IPS-NIHi7 (cell line): ENCODE measurements at regions not wholly inside any gene's neighbourhood (a gene's known extent, or its start where the extent isn't known, plus 50 kb on each side); places are given as distances from the start of the nearest gene placed in this dataset.
A peak's percentile ranks its signal among the peaks of the same experiment; 100 is the strongest.
"Not testable (repeated sequence)": the region's sequence is repeated elsewhere in the genome, so short reads cannot be mapped to it uniquely, and the experiment has no call there.

ENCODE experiments used
- DNase-seq: peaks from one replicate; pipeline ENCODE4 v3.0.0; 2012; ENCODE audit warnings: mixed read lengths; ENCODE audit errors: extremely low spot score

DNA sequence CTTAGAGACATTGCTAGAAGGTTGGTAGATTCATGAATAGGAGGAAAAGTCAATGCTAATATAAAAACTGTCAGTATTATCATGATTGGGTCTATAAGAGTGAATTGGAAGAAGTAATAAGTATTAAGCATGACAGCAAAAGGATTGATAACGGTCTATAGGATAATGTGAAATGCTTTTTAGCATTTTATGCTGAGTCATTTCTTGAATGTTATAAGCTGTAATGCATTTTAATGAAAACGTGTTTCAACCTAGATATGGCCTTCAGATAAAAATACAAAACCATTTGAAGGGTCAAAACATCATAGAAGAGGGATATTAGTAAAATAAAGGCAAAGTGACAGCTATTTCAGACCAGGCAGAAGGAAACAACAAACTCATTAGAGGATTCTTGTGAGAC, 353.5 kb downstream of the SH2D1A start:
- DNase-seq = no peak

DNA sequence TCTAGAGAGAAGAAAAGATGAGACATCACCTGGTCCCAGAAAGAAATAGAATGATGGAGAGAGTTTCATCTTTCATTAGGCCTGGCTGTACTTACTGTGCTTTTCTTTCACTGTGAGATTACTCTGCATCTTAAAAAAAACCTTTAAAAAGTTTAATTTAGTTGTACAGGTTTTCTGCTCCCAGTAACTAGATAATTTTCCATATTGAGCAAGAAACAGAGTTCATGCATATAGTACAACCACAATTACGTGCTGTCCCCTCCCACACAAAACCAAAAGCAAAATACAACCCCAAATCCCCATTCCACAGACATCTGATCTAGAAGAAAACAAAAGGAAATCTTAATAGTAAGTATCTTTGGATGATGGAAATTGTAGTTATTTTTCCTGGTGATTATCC, 371.2 kb downstream of the SH2D1A start:
- no peak for DNase-seq

DNA sequence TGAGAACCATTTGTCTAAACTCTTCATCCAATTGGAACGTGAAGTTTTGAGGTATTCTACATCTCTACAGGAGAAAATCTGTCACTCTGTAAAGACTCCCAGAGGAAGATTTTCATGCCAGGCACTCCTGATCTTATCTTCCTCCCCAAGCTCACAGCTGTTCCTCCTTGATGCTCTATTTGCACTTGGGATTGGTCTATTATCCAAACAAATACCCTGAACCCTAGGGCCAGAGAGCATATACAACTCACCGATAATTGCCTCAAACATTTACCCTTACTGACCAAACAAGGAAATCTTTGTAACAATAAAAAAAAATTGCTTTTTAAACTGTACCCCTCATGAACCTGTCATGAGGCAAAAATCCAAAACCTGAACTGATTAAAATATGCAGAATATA, 372.7 kb downstream of the SH2D1A start:
- DNase-seq = no peak

DNA sequence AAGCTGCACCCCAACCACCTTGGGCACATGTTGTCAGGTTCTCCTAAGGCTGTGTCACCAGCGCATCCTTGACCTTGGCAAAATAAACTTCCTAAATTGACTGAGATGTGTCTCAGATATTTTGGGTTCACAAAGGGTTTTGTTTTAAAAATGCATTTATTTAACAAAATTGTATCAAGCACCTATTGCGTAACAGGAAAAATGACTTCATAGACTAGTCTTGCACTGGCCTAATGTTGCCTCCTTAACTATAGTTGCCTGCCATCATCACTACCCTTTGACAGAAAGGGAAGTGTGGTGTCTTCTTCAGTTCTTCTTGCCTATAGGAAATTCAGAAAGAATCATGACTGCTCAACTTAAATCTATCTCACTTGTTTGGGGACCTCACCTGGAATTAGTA, 374.2 kb downstream of the SH2D1A start:
- DNase-seq = no peak

DNA sequence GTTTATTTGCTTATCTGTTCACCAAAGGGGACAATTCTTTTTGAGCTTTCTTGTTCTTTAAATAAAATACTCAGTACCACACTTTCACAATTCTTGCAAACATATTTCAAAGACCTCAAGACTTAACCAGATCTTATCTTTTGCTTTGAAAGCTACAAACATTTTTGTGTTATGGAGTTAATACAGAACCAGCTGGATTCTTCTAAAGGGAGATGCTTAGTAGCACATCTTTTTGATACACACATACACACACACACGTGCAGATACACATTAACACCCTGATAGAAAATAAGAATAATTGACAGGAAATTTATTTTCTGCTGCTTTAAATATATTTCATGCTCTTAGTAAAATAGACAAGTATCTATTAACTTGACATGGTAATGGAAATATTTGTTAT, 379.1 kb downstream of the SH2D1A start:
- DNase-seq = no peak

DNA sequence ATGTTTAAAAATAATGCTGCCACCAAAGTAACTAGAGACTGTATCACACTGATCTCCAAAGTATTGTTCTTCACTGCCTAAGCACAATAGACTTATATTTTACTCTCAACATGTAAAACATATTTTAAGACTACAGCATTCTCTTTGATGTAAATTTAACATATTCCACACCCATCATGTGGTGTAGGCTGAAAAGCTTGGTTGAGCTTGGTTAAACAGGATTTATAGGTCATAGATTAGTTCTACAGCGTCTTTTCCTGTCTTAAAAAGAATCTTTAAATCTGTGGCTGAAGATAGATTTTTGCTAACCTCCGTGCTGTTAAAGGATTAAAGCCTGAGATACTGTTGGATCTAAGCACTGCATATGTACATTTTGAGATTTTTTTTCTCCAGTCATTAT, 379.9 kb downstream of the SH2D1A start:
- no peak for DNase-seq

DNA sequence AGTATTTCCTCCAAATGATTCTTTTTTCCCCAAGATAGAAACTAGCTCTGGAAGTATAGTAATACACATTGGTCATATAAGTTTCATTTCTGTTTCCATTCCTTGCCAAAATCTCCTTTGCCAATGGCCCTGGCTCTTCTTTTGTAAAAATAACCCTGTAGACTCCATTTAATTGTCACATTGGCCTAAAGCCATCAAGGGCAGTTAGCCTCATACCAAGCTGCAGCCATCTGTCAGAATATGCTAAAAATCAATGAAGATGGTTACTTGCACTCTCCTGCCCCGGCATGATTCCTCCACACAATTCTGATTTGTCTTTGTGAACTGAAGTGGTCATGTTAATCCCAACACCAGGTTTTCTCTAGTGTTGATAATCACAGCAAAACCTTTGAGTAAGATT, 380.5 kb downstream of the SH2D1A start:
- no peak for DNase-seq

DNA sequence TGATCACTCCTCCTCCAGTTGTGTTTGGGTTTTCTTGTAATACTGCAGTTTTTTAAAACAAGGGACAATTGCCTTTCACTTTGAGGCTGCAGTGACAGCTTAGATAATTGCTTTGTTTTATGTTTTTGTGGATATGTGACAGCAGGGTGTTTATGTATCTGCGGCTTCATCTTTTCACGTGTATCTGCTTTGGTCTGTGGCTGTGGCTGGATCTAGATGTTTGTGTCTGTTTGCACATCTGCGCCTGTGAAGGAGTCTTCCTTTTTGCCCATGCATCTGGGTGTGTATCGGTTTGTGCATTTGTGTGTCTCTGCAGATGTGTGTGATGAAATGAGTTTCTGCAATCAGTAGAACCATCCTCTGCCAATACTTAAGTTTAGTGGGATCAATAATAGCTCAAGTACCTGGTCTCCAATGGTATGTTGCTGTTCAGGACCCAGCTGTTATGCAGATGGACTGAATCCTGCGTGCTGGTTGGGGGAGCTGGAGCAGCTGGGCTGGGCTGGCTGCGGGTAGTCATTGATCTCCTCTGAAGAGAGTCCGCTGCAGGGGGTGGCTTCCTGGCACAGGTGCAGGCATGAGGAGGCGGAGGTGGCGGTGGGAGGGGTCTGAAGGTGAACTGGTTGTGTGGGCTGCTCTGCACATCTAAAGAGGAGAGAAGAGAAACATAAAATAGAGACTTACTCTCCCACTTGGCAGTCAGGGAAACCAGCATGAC, 390.3 kb downstream of the SH2D1A start:
- DNase-seq = peak; percentile 80

DNA sequence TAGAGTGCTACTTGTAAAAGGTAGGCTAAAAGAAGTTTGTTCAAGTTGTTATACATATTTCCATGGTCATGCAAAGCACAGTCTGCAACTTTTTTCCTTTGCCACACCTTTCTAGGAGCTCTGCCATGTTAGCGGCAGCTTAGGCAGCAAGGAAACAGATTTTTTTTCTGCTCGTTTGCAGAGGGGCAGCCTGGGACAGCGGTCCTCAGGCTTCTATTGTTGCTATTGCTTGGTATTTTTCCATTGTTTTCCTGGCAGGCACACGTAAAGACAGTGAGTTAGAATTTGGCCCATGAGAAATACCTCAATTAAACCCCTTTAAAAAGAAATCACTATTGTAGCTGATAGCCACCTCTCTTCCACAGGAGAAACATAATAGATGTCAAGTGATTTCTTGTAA, 391.4 kb downstream of the SH2D1A start:
- DNase-seq = no peak

DNA sequence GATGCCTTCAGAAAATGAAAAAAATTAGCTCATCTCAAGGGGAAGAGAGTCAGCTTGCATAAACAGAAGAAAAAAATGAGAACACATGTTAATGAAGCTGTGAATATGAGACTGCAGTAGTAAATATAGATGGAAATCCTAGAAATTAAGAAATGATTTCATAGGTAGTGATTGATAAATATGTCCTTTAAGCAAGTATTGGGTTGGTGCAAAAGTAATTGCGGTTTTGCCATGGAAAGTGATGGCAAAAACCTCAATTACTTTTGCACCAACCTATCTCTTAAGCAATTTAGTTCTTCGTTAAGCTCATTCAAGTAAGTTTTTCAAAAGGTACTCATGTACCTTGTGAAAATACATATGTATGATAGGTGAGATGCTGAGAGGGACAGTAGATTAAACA, 400.9 kb downstream of the SH2D1A start:
- DNase-seq = no peak

DNA sequence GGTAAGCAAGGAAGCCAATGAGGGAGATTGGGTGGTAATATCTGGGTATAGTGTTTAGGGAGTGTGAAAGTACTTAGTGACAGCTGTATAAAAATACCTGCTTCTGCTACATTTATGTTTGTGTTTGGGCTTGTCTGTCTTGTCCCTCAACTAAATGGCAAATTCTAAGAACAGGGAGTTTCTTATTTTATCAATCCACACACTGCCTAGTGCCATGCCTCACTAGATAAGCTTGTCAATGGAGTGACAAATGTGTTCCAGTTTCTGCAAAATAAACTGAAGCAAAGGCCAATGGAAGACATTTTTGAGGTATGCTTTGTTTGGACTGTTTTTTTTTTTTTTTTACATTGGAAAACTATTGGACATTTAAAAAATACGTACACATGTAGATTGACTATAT, 418.0 kb downstream of the SH2D1A start:
- DNase-seq = no peak

DNA sequence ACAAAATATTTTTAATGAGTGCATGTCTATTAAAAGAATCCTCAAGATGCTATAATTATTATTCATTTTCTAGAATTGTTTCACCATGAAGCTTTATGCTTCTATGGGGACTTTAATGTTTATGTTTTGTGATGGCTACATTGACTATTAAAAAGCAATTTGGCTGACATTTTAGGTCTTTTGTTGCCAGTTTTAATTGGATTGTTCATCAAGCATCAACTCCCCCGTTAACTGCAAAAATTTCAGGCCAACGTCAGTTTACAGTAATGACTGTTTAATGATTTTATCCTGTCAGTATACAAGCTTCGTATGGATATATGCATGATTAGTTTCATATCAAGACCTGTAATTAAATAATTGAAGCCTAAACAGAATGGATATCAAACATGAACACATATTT, 422.8 kb downstream of the SH2D1A start:
- no peak for DNase-seq

DNA sequence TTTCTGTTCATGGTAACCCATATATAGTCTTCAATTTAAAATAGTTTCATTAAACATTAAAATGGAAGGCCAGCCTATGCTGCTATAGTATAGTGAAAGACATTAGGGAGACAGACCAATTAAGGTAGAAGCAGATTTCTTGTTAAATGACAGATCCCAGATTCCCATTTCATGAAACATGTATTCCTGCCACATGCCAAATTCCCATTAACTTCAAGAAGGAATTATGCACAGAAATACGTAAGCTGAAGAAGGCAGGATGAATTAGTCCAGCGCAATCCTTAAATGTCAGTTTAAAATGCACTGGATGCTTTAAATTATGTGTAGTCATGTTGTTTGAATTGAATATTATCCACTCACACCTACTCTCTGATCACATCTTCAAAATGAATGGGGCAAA, 424.9 kb downstream of the SH2D1A start:
- DNase-seq = no peak

DNA sequence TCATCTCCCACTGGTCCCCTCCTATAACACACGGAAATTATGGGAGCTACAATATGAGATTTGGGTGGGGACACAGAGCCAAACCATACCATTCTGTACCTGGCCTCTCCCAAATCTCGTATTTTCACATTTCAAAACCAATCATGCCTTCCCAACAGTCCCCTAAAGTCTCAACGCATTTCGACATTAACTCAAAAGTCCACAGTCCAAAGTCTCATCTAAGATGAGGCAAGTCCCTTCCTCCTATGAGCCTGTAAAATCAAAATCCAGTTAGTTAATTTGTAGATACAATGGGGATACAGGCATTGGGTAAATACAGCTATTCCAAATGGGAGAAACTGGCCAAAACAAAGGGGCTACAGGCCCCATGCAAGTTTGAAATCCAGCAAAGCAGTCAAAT, 441.9 kb downstream of the SH2D1A start:
- DNase-seq = not testable (repeated sequence)

DNA sequence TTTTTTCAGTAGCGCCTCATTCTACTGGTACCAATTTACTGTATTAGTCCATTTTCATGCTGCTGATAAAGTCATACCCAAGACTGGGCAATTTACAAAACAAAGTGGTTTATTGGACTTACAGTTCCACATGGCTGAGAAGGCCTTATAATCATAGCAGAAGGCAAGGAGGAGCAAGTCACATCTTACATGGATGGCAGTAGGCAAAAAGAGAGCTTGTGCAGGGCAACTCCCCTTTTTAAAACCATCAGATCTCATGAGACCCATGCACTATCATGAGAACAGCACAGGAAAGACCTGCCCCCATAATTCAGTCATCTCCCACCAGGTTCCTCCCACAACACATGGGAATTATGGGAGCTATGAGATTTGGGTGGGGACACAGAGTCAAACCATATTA, 443.5 kb downstream of the SH2D1A start:
- not testable (repeated sequence) for DNase-seq

DNA sequence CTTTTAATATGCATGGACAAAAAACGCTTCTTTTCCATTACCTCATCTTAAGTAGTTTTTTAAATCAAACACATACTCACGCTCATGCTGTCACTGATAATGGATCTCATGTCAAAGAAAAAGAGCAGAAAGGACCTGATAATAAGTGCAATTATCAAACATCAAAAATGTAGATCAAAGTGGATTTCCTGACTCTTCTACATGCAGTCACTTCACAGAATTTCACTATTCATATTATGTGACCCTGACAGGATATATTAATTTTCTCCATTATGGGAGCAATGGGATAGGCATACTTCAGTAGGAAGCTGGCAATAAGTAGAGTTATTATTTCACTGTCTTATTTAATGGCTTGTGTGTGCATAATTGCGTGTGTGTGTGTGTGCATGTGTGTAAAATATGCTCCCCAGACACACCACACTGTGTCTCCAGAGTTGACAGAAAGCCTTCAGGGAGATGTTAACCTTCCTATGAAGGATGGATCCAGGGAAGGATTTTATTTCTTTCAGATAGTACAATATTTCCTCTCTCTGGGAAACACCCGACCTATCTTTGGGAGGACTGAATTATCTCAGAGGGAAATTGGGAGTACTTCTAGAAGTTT, 445.2 kb downstream of the SH2D1A start:
- DNase-seq = no peak

DNA sequence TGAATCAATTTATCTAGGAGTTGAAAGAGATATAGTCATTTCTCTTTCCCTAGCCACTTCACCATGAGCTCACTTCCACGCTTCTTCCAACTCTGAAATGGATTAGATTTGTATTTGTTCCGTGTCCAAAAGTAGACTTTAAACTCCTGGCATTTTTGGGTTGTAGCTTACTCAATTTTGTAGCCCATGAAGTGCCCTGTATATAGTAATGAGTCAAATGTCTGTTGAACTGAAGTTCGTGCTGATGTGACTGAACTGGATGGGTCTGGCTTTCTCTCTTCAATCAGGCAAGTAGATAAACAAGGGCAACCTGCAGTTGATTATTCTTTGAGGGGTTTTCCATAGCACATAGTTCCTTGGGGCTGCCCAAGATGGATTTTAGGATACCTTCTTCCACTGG, 450.6 kb downstream of the SH2D1A start:
- no peak for DNase-seq

DNA sequence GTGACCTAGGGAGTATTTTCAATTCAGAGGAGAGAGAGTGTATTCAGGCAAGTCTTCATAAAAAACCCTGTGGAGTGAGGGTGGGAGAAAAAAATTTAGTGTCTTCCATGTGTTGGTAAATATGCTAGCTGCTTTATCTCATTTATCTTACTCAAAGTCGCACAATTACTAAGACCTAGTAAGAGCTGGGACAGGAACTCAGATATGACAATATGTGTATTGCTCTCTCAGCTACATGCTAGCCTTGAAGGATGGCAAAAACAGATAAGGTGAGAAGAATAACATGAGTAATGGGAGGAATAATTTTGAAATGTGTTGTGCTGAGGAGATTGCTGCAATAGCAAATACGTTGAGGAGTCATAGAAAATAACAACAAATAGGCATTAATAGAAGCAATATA, 458.6 kb downstream of the SH2D1A start:
- no peak for DNase-seq

DNA sequence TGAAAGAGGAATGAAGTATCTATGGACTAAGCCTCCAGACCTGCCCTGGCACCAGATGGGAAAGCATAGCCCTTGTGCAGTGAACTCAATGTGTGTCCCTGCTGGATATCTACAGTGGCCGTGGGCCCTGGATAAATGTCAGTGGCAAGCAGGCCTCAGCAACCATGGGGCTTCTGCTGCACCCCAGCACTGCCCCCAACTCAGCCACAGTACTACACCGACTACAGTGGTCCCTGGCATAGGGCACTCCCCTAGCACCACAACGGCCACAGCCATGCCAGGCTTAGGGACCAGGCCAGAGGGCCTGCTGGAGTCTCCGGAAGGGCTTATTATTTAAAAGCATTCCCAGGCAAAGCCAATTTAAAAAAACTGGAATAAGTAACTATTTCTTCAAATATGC, 459.1 kb downstream of the SH2D1A start:
- no peak for DNase-seq

DNA sequence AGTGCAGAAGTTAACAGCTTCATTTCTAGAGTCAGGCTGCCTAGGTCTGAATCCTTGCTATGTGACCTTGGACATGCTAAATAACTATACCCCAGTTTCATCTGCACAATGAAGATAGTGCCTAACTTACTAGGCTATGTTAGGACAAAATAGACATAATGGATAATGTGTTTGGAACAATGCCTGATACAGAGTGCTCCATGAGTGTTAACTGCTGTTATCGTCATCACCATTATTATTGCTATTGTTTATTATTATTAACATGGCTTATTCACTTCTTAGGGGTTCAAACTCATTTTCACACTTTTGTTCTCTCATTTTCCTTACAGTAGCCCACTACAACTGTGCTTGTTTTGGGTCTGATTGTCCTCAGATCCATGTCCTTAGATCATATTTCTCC, 467.7 kb downstream of the SH2D1A start:
- no peak for DNase-seq

DNA sequence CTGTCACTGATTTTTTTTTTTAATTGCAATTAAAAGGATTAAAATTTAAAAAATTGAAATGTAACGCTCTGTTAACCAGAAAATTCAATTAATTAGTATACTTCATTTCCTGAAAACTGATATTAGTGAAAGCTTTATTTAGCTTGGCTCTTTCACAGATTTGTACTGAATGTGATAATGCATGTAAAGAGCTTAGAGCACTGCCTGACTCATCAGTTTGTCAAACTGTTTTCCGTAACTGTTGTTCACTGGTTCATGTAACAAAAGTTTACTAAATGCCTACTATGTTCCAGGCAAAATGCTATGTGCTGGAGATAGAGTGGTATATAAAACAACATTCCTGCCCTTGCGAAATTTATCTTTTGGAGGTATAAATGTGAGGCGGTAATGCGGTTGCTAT, 471.7 kb downstream of the SH2D1A start:
- no peak for DNase-seq

DNA sequence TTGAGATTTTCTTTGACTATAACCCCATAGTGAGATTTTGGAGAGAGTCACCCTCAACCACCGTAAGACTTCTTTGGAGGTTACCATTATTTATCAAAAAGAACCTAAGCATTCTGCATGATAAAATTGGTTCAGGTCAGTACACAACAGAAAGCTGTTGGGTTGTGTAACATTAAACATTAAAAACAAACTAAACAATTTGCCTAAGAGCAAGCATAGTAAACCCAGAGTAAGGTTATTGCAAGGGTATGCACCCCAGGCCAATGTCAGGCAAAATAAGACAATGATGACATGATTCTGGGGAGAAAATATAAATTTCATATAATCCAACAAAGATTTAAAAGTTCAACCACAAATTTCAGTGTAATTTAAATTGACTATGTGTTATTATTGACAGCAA, 472.4 kb downstream of the SH2D1A start:
- no peak for DNase-seq

DNA sequence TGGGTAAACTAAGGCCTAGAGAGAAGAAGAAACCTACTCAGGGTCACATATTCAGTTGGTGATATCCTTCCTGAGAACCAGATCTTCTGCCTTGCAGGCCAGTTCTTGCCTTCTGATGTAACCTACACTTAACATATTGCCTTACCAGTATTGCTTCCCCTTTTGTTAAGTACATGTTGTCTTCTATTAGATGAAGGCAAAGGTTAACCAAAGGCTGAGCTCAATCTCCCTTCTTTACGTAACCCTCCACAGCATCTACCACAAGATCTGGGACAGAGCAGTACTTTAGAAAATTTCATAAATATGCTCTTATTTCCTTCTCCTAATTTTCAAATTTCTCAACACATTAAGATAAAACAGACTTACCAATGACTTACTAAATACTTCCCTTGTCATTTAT, 474.4 kb downstream of the SH2D1A start:
- DNase-seq = no peak

DNA sequence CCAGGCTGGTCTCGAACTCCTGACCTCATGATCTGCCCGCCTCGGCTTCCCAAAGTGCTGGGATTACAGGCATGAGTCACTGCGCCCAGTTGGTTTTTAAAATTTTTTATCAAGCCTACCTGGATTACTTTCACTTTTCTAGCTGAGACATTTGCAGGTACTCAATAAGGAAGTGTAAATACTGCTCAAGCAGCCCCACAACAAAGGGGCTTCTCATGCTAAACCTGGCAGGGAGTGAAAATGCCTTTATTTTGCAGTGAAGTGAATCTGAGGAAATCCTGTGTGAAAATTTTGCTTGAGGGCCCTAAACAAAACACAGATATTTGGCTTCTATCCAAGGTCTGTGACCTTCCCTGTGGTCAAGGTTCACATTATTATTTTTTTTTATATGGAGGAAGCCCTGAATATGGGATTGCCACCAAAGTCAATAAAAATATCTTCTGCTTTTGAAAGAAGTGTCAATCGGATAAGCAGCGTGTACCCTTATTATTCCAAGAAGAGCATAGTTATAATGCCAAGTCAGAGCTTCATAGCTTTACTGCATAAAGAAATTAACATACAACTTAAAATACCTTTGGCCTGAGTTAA, 481.0 kb downstream of the SH2D1A start:
- no peak for DNase-seq
